ENCODE measurements at regions not wholly inside any gene's neighbourhood (a gene's known extent, or its start where the extent isn't known, plus 50 kb on each side); places are given as distances from the start of the nearest gene placed in this dataset.
"Not testable (repeated sequence)": the region's sequence is repeated elsewhere in the genome, so short reads cannot be mapped to it uniquely, and the experiment has no call there.

DNA sequence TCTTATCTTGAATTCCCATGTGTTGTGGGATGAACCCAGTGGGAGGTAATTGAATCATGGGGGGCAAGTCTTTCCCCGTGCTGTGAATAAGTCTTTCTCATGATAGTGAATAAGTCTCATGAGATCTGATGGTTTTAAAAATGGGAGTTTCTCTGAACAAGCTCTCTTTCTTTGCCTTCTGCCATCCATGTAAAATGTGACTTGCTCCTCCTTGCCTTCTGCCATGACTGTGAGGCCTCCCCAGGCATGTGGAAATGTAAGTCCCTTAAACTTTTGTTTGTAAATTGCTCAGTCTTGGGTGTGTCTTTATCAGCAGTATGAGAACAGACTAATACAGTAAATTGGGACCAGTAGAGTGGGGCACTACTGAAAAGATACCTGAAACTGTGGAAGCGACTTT lies 92.1 kb upstream of the PMCH start:
- H3K27me3 ChIP-seq (ENCODE audit: control insufficient read depth in 1 of 2, insufficient read depth in 2 of 2, low read length in 1 of 2); DNase-seq; H3K4me1 ChIP-seq (ENCODE audit: control insufficient read depth in 1 of 2, insufficient read depth in 2 of 2, low read length in 2 of 2); ATAC-seq (ENCODE audit: low FRiP score); H3K9me3 ChIP-seq (ENCODE audit: control insufficient read depth, low read length); H3K27ac ChIP-seq (ENCODE audit: low read depth in 1 of 2, low read length in 2 of 2); H3K36me3 ChIP-seq (ENCODE audit: control insufficient read depth in 1 of 2, insufficient read depth in 2 of 2, low read length in 1 of 2); H3K4me3 ChIP-seq (ENCODE audit: low read length in 2 of 2): not testable (repeated sequence)
- intact Hi-C loops (cut with DNase I), result loop anchor here in 1 of 2 donors (10.0 kb wide), 1 partner anchor 195 kb away; the partner anchor contains the start of gene IGF1
- 84 to 87% methylated on average over 2 of the region's 2 CpGs for WGBS, 2 donors

GRCh38 chr12:102281231-102281630 lies 83.6 kb upstream of the PMCH start:
- H3K9me3 ChIP-seq (ENCODE audit: control insufficient read depth, low read length), result no peaks in the 10 kb centered on the region

DNA sequence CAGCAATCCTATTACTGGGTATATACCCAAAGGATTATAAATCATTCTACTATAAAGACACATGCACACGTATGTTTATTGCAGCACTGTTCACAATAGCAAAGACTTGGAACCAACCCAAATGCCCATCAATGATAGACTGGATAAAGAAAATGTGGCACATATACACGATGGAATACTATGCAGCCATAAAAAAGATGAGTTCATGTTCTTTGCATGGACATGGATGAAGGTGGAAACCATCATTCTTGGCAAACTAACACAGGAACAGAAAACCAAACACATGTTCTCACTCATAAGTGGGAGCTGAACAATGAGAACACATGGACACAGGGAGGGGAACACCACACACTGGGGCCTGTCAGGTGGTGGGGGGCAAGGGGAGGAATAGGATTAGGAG lies 58.1 kb upstream of the PMCH start:
- H3K36me3 ChIP-seq (ENCODE audit: control insufficient read depth in 1 of 2, insufficient read depth in 2 of 2, low read length in 1 of 2); intact Hi-C loops (cut with DNase I); H3K4me1 ChIP-seq (ENCODE audit: control insufficient read depth in 1 of 2, insufficient read depth in 2 of 2, low read length in 2 of 2); H3K27me3 ChIP-seq (ENCODE audit: control insufficient read depth in 1 of 2, insufficient read depth in 2 of 2, low read length in 1 of 2); ATAC-seq (ENCODE audit: low FRiP score); H3K27ac ChIP-seq (ENCODE audit: low read depth in 1 of 2, low read length in 2 of 2); DNase-seq; H3K4me3 ChIP-seq (ENCODE audit: low read length in 2 of 2); H3K9me3 ChIP-seq (ENCODE audit: control insufficient read depth, low read length): not testable (repeated sequence)
- WGBS, 2 donors, result 67 to 81% methylated on average over 1 of the region's 2 CpGs

More at GRCh38 chr12:102281231-102281630, 83.6 kb upstream of the PMCH start:
- Histone ChIP-seq H3K4me3 (ENCODE audit: low read length in 2 of 2) (no peak overlapping the region), H3K4me1 (ENCODE audit: control insufficient read depth in 1 of 2, insufficient read depth in 2 of 2, low read length in 2 of 2) (no peaks in the 10 kb centered on the region), H3K27me3 (ENCODE audit: control insufficient read depth in 1 of 2, insufficient read depth in 2 of 2, low read length in 1 of 2) (no peaks in the 10 kb centered on the region), H3K27ac (ENCODE audit: low read depth in 1 of 2, low read length in 2 of 2) (no peak overlapping the region), H3K36me3 (ENCODE audit: control insufficient read depth in 1 of 2, insufficient read depth in 2 of 2, low read length in 1 of 2) (no peaks in the 10 kb centered on the region)
- intact Hi-C loops (cut with DNase I), result no loop called here
- ATAC-seq (ENCODE audit: low FRiP score) (no peak), DNase-seq (no peak)
- WGBS, 2 donors, result 14 to 34% methylated on average over 1 of the region's 1 CpG

DNA sequence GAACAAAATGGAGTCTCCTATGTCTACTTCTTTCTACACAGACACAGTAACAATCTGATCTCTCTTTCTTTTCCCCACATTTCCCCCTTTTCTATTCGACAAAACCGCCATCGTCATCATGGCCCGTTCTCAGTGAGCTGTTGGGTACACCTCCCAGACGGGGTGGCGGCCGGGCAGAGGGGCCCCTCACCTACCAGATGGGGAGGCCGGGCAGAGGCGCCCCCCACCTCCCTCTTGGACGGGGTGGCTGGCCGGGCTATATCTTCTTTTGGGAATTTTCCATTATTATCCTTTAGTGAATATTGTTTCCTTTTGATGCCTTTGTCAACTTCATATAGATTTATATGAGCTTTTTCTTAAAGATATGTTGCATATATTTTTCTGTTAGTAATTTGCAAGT lies 53.4 kb upstream of the PMCH start:
- H3K27me3 ChIP-seq (ENCODE audit: control insufficient read depth in 1 of 2, insufficient read depth in 2 of 2, low read length in 1 of 2); DNase-seq; ATAC-seq (ENCODE audit: low FRiP score); H3K9me3 ChIP-seq (ENCODE audit: control insufficient read depth, low read length); intact Hi-C loops (cut with DNase I); H3K4me3 ChIP-seq (ENCODE audit: low read length in 2 of 2); H3K27ac ChIP-seq (ENCODE audit: low read depth in 1 of 2, low read length in 2 of 2); H3K4me1 ChIP-seq (ENCODE audit: control insufficient read depth in 1 of 2, insufficient read depth in 2 of 2, low read length in 2 of 2); H3K36me3 ChIP-seq (ENCODE audit: control insufficient read depth in 1 of 2, insufficient read depth in 2 of 2, low read length in 1 of 2): not testable (repeated sequence)
- WGBS, 2 donors, result 86 to 92% methylated on average over 7 to 10 of the region's 11 CpGs

GRCh38 chr12:102249079-102249841 lies 51.6 kb upstream of the PMCH start:
- intact Hi-C loops (cut with DNase I), result no loop called here
- Histone ChIP-seq H3K4me3 (ENCODE audit: low read length in 2 of 2) (no peak overlapping the region), H3K27me3 (ENCODE audit: control insufficient read depth in 1 of 2, insufficient read depth in 2 of 2, low read length in 1 of 2) (no peaks in the 10 kb centered on the region), H3K9me3 (ENCODE audit: control insufficient read depth, low read length) (no peaks in the 10 kb centered on the region), H3K36me3 (ENCODE audit: control insufficient read depth in 1 of 2, insufficient read depth in 2 of 2, low read length in 1 of 2) (no peaks in the 10 kb centered on the region), H3K27ac (ENCODE audit: low read depth in 1 of 2, low read length in 2 of 2) (no peak overlapping the region), H3K4me1 (ENCODE audit: control insufficient read depth in 1 of 2, insufficient read depth in 2 of 2, low read length in 2 of 2) (no peaks in the 10 kb centered on the region)
- ATAC-seq (ENCODE audit: low FRiP score) (no peak), DNase-seq (no peak)
- WGBS, 2 donors, result 25 to 40% methylated on average over 2 of the region's 2 CpGs

All from aorta (tissue), 5 donors.